ENCODE measurements at regions not wholly inside any gene's neighbourhood (a gene's known extent, or its start where the extent isn't known, plus 50 kb on each side); places are given as distances from the start of the nearest gene placed in this dataset.

DNA sequence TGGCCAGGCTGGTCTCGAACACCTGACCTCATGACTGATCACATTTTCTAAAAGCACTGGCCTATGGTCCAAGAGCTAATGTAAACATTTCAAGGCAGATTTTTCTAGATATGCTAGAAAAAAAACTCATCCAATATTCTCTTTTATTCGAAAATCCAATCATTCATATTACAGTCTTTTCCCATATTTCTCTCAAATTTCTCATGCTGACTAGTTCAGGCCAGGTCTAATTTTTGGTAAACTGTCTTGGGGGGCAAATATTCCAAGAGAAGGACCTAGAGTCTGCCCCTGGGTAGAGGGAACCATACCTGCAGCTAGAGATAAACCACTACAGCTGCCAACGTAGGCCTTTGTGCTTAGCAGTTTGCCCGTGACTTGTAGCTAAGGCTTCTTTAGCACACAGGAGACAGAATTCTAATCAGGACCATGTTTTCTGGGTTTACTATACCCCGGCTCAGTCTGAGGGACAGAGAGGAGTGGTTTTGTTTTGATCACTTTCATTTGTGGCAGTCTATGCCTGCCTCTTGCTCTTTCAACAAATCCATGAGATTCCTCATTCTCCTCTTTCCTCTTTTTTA, 71.8 kb upstream of the CITED2 start:
- TF ChIP-seq, protein P1, sequence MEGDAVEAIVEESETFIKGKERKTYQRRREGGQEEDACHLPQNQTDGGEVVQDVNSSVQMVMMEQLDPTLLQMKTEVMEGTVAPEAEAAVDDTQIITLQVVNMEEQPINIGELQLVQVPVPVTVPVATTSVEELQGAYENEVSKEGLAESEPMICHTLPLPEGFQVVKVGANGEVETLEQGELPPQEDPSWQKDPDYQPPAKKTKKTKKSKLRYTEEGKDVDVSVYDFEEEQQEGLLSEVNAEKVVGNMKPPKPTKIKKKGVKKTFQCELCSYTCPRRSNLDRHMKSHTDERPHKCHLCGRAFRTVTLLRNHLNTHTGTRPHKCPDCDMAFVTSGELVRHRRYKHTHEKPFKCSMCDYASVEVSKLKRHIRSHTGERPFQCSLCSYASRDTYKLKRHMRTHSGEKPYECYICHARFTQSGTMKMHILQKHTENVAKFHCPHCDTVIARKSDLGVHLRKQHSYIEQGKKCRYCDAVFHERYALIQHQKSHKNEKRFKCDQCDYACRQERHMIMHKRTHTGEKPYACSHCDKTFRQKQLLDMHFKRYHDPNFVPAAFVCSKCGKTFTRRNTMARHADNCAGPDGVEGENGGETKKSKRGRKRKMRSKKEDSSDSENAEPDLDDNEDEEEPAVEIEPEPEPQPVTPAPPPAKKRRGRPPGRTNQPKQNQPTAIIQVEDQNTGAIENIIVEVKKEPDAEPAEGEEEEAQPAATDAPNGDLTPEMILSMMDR (conservative IDR thresholded peaks at IDR 0.05) = no peak
- no peak for TF ChIP-seq EZH2 (IDR thresholded peaks at IDR 0.05; ENCODE audit: low read depth)

Measured in PC-9 (cell line).